Panc1 (cell line): ENCODE measurements at regions not wholly inside any gene's neighbourhood (a gene's known extent, or its start where the extent isn't known, plus 50 kb on each side); places are given as distances from the start of the nearest gene placed in this dataset.

Experiments used
- ATAC-seq: fragments of 200-7000 bp; cut with Tn5 transposase; 2 replicates; pipeline ENCODE4 v1.9.1; 2020; ENCODE audit warnings: mild to moderate bottlenecking, moderate library complexity
- BruUV-seq: library from RNA; stranded (reverse); fragments of 400-500 nt; replicated peaks from 2 replicates; lab custom pipeline; 2021; lab: Mats Ljungman, UMichigan
- CTCF ChIA-PET: fragments of 300-600 bp; sonication (Branson Sonifier 250); formaldehyde crosslinking; loops from one replicate; lab custom pipeline; 2022; ENCODE audit warnings: antibody characterized with exemption; lab: Charles Lee
- POLR2A ChIA-PET: fragments of 300-600 bp; sonication (Branson Sonifier 250); formaldehyde crosslinking; loops from one replicate; lab custom pipeline; 2022; ENCODE audit warnings: antibody characterized with exemption; lab: Charles Lee
- DNase-seq: peaks from one replicate; pipeline ENCODE4 v3.0.0-alpha.2; 2010; ENCODE audit warnings: low read depth, low spot score
- H3K27ac ChIP-seq: 2 replicates; pipeline ENCODE4 v1.5.1; 2011; ENCODE audit warnings: mild to moderate bottlenecking, low read length, inconsistent platforms
- H3K27me3 ChIP-seq: fragments of 200-500 bp; sonication (Bioruptor generic); 2 replicates; pipeline ENCODE4 v1.6.0; 2014; ENCODE audit warnings: low read length, inconsistent platforms; ENCODE audit not compliant: control insufficient read depth, insufficient read depth
- H3K36me3 ChIP-seq: fragments of 200-500 bp; sonication (Bioruptor generic); 2 replicates; pipeline ENCODE4 v1.5.1; 2014; ENCODE audit warnings: inconsistent platforms, mild to moderate bottlenecking, low read length, moderate library complexity; ENCODE audit not compliant: control insufficient read depth, insufficient read depth
- H3K4me1 ChIP-seq: 2 replicates; pipeline ENCODE4 v1.5.1; 2011; ENCODE audit warnings: inconsistent platforms, mild to moderate bottlenecking, low read length, moderate library complexity; ENCODE audit not compliant: control insufficient read depth, insufficient read depth
- H3K4me3 ChIP-seq, 2 experiments: 2 replicates each; pipeline ENCODE4 v1.5.1; 2011 to 2012; ENCODE audit warnings: low read depth in 2 of 2, low read length in 2 of 2, mild to moderate bottlenecking in 2 of 2, inconsistent platforms in 1 of 2, moderate library complexity in 1 of 2
- H3K9me3 ChIP-seq: fragments of 200-500 bp; sonication (Bioruptor generic); 2 replicates; pipeline ENCODE4 v1.5.1; 2014; ENCODE audit warnings: low read depth, mild to moderate bottlenecking, inconsistent platforms, low read length, moderate library complexity; ENCODE audit not compliant: control insufficient read depth, insufficient read depth
- CTCF ChIP-seq: fragments of 450-650 bp; IDR thresholded peaks from 2 replicates; pipeline ENCODE4 v1.5.1; 2017; ENCODE audit warnings: mild to moderate bottlenecking
- POLR2AphosphoS5 ChIP-seq: IDR thresholded peaks from 2 replicates; pipeline ENCODE4 v1.6.1; 2012; ENCODE audit warnings: mild to moderate bottlenecking, low read depth, low read length, moderate library complexity
- REST ChIP-seq, 2 experiments: IDR thresholded peaks; 2 replicates each; pipeline ENCODE4 v1.6.1; 2011 to 2012; ENCODE audit warnings: low read depth in 2 of 2, control low read depth in 1 of 2, low read length in 1 of 2, mild to moderate bottlenecking in 1 of 2, moderate library complexity in 1 of 2; ENCODE audit not compliant: insufficient read depth in 1 of 2
- SIN3A ChIP-seq: IDR thresholded peaks from 2 replicates; pipeline ENCODE4 v1.6.1; 2012; ENCODE audit warnings: low read depth, mild to moderate bottlenecking, low read length, moderate library complexity, borderline replicate concordance; ENCODE audit not compliant: insufficient read depth
- TCF7L2 ChIP-seq: IDR thresholded peaks from 2 replicates; pipeline ENCODE4 v1.6.1; 2011; ENCODE audit warnings: mild to moderate bottlenecking, low read depth, low read length, inconsistent platforms
- in situ Hi-C: cut with HindIII; loops from 2 replicates; pipeline ENCODE4 v1.10.0; 2016; ENCODE audit warnings: low sequenced_read_pairs, low pct_unique_long_range_greater_than_20kb
- intact Hi-C: fragments of 100-400 bp; cut with micrococcal nuclease; formaldehyde crosslinking; loops from one replicate; pipeline ENCODE4 v1.10.0; 2022; ENCODE audit not compliant: unreplicated experiment

- no peaks in the 10 kb centered on the region for H3K27me3 ChIP-seq
- TF ChIP-seq SIN3A (no peak), POLR2AphosphoS5 (no peak), TCF7L2 (no peak), REST (IDR thresholded peaks at IDR 0.05; ENCODE audit: insufficient read depth in 1 of 2, low read depth in 2 of 2, low read length in 1 of 2) (no peak), CTCF (no peak)
- H3K9me3 ChIP-seq = no peaks in the 10 kb centered on the region
- H3K36me3 ChIP-seq = no peaks in the 10 kb centered on the region
- no peak overlapping the region for H3K27ac ChIP-seq
- H3K4me3 ChIP-seq = no peak overlapping the region
- ChIA-PET CTCF (no interaction called here), POLR2A (no interaction called here)
- no TSS peak for BruUV-seq
- no peak for ATAC-seq
- H3K4me1 ChIP-seq = no peaks in the 10 kb centered on the region
- no peak for DNase-seq
- intact Hi-C loops (no loop called here), in situ Hi-C loops (no loop called here)
These were observed 312.7 kb downstream of the GABRB3 start for GRCh38 chr15:26460165-26460564.

DNA sequence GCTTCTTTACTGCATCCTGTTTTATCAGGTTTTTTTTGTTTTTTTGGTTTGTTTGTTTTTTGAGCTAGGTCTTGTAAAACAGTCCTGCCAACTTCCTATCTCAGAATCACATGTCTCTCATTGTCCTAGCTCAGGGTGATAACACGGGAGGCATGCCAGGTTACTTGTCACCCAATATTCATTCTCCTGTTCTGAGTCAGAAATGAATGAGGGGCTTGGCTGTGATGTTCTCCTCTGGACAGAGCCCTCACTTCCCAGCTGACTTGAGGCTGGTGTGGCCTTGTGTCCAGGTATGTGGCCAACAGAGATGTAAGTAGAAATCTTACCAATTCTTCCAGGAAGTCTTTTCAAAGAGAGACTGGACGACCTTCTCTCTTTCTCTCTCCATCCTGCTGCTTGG lies 317.0 kb downstream of the GABRB3 start:
- no peaks in the 10 kb centered on the region for H3K36me3 ChIP-seq
- no peak for ATAC-seq
- H3K4me1 ChIP-seq = no peaks in the 10 kb centered on the region
- BruUV-seq = no TSS peak
- H3K27me3 ChIP-seq = no peaks in the 10 kb centered on the region
- H3K9me3 ChIP-seq = peaks cover 3% of the 10 kb centered on the region; the same call in 1 of the 2 replicates
- in situ Hi-C loops = no loop called here
- intact Hi-C loops = no loop called here
- no peak overlapping the region for H3K27ac ChIP-seq
- no peak for DNase-seq
- TF ChIP-seq POLR2AphosphoS5 (no peak), SIN3A (no peak), TCF7L2 (no peak), CTCF (no peak), REST (IDR thresholded peaks at IDR 0.05; ENCODE audit: insufficient read depth in 1 of 2, low read depth in 2 of 2, low read length in 1 of 2) (no peak)
- ChIA-PET CTCF (no interaction called here), POLR2A (no interaction called here)
- no peak overlapping the region for H3K4me3 ChIP-seq
